ACC112 (cell line): ENCODE measurements at regions not wholly inside any gene's neighbourhood (a gene's known extent, or its start where the extent isn't known, plus 50 kb on each side); places are given as distances from the start of the nearest gene placed in this dataset.
"Not testable (repeated sequence)": the region's sequence is repeated elsewhere in the genome, so short reads cannot be mapped to it uniquely, and the experiment has no call there.

ENCODE experiments used
- H2AFZ ChIP-seq: fragments of 200-600 bp; sonication (generic); one replicate; pipeline ENCODE4 v1.6.0; 2017; ENCODE audit warnings: antibody characterized with exemption, low read length; ENCODE audit not compliant: unreplicated experiment
- H3K27ac ChIP-seq: fragments of 200-600 bp; sonication (generic); 2 replicates; pipeline ENCODE4 v1.5.1; 2014; ENCODE audit warnings: low read depth, mild to moderate bottlenecking, antibody characterized with exemption, low read length, moderate library complexity
- H3K27me3 ChIP-seq: fragments of 200-600 bp; sonication (generic); 2 replicates; pipeline ENCODE4 v1.6.1; 2014; ENCODE audit warnings: mild to moderate bottlenecking, antibody characterized with exemption, low read length, moderate library complexity, mixed read lengths; ENCODE audit not compliant: insufficient read depth
- H3K36me3 ChIP-seq: fragments of 200-600 bp; sonication (generic); 2 replicates; pipeline ENCODE4 v1.6.1; 2016; ENCODE audit warnings: mild to moderate bottlenecking, antibody characterized with exemption, low read length, moderate library complexity, mixed read lengths; ENCODE audit not compliant: insufficient read depth
- H3K4me1 ChIP-seq: fragments of 200-600 bp; sonication (generic); one replicate; pipeline ENCODE4 v1.6.1; 2016; ENCODE audit warnings: low read length, mixed read lengths; ENCODE audit not compliant: insufficient read depth, unreplicated experiment, control insufficient read depth
- H3K4me3 ChIP-seq: fragments of 200-600 bp; sonication (generic); 2 replicates; pipeline ENCODE4 v1.5.1; 2014; ENCODE audit warnings: mild to moderate bottlenecking, low read depth, low read length
- H3K79me2 ChIP-seq: fragments of 200-600 bp; sonication (generic); one replicate; pipeline ENCODE4 v1.6.0; 2016; ENCODE audit warnings: low read length; ENCODE audit not compliant: control insufficient read depth, unreplicated experiment, insufficient read depth

- H3K27ac ChIP-seq, result peak overlapping the region; percentile 35; the same call in 1 of the 2 replicates
- H3K79me2 ChIP-seq, result no peaks in the 10 kb centered on the region
- peaks cover 22% of the 10 kb centered on the region for H3K4me1 ChIP-seq
- H3K4me3 ChIP-seq, result no peak overlapping the region
- no peaks in the 10 kb centered on the region for H3K36me3 ChIP-seq
- peak overlapping the region; percentile 67 for H2AFZ ChIP-seq
- H3K27me3 ChIP-seq, result no peaks in the 10 kb centered on the region
These were observed 326.7 kb downstream of the BCKDHB start for GRCh38 chr6:80433010-80433672.

DNA sequence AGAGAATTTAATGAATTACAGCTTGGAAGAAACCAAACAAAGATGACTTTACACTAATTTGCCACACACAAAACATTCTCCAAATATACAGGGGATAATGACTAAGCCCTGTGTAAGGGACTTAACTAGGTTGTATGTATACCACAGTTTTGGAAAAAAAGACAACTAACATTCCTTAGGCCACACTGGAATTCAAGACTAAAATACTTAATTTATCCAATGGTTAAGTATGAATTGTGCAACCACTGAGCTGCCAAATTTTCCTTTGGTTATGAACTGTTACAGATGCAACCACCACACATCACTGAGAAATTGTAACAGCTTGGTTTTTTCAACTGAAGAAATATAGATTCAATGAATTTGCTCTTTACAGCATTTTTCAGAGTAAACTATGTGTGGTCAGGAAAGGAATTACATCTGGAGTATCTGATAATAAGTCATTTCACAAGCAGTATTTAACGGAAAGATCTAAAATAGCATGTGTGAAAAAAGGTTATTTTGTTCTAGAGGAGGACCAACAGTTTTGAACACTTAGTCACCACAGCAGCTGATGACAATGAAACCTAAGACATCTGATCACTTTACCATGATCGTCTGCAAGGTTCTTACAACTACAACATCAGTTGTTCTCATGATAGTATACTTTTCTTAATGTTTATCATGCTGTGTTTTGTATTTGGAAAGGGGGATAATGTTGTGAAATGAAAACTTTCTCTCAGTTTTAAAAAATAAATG is 318.8 kb downstream of the BCKDHB start:
- Histone ChIP-seq H3K27me3 (no peaks in the 10 kb centered on the region), H3K27ac (peak overlapping the region; percentile 75), H3K36me3 (0 out of 2 replicates have a peak, but pooled peaks cover 3% of the 10 kb centered on the region), H2AFZ (peak overlapping the region; percentile 20), H3K79me2 (no peaks in the 10 kb centered on the region), H3K4me1 (peaks cover 18% of the 10 kb centered on the region), H3K4me3 (peak overlapping the region; percentile 42)

DNA sequence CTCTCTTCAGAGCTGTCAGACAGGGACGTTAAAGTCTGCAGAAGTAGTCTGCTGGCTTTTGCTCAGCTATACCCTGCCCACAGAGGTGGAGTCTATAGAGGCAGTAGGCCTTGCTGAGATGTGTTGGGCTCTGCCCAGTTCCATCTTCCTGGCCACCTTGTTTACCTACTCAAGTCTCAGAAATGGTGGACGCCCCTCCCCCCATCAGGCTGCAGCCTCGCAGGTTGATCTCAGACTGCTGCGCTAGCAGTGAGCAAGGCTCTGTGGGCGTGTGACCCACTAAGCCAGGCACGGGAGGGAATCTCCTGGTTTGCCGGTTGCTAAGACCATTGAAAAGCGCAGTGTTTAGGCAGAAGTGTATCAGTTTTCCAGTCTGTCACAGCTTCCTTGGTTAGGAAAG is 305.0 kb downstream of the BCKDHB start:
- no peaks in the 10 kb centered on the region for H3K79me2 ChIP-seq

DNA sequence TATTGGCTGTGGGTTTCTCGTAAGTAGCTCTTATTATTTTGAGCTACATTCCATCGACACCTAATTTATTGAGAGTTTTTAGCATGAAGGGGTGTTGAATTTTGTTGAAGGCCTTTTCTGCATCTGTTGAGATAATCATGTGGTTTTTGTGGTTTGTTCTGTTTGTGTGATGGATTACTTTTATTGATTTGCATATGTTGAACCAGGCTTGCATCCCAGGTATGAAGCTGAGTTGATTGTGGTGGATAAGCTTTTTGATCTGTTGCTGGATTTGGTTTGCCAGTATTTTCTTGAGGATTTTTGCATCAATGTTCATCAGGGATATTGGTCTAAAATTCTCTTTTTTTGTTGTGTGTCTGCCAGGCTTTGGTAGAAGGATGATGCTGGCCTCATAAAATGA is 301.5 kb downstream of the BCKDHB start:
- not testable (repeated sequence) for H3K4me1 ChIP-seq, H3K27me3 ChIP-seq, H3K4me3 ChIP-seq, H2AFZ ChIP-seq, H3K27ac ChIP-seq, H3K36me3 ChIP-seq, H3K79me2 ChIP-seq

More for the DNA sequence above, 305.0 kb downstream of the BCKDHB start:
- no peaks in the 10 kb centered on the region; the same call in 1 of the 2 replicates for H3K36me3 ChIP-seq
- no peak overlapping the region for H3K27ac ChIP-seq
- no peak overlapping the region for H3K4me3 ChIP-seq
- H3K27me3 ChIP-seq, result no peaks in the 10 kb centered on the region
- H3K4me1 ChIP-seq, result no peaks in the 10 kb centered on the region
- H2AFZ ChIP-seq, result no peak overlapping the region

DNA sequence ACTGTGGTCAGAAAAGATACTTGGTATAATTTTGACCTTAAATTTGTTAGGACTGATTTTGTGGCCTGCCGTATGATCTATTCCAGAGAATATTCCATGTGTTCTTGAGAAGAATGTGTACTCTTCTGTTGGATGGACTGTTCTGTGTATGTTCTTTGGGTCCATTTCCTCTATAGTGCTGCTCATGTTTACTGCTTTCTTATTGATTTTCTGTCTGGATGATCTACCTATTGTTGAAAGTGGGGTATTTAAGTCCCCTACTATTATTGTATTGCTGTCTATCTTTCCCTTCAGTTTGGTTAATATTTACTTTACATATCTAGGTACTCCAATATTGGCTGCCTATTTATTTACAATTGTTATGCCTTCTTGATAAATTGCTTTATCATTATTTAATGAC is 298.4 kb downstream of the BCKDHB start:
- peaks cover 7% of the 10 kb centered on the region for H3K4me1 ChIP-seq
- no peaks in the 10 kb centered on the region for H3K79me2 ChIP-seq
- H3K36me3 ChIP-seq, result no peaks in the 10 kb centered on the region
- H3K4me3 ChIP-seq, result no peak overlapping the region
- H2AFZ ChIP-seq, result no peak overlapping the region
- H3K27me3 ChIP-seq, result no peaks in the 10 kb centered on the region
- H3K27ac ChIP-seq, result no peak overlapping the region

DNA sequence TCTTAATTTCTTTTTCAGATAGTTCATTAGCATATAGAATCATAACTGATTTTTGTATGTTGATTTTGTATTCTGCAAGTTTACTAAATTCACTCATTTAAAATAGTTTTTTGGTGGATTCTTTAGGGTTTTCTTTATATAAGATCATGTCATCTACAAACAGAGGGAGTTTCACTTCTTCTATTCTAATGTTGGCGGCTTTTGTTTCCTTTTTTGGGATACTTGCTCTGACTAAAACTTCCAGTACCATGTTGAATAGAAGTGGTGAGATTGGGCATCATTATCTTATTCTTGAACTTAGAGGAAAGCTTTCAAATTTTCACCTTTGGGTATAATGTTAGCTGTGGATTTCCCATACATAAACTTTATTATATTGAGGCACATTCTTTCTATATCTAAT is 296.9 kb downstream of the BCKDHB start:
- Histone ChIP-seq H2AFZ (no peak overlapping the region), H3K79me2 (no peaks in the 10 kb centered on the region), H3K4me1 (peaks cover 8% of the 10 kb centered on the region), H3K27me3 (no peaks in the 10 kb centered on the region), H3K4me3 (no peak overlapping the region), H3K36me3 (no peaks in the 10 kb centered on the region), H3K27ac (no peak overlapping the region)

- H3K36me3 ChIP-seq, result no peaks in the 10 kb centered on the region
- no peaks in the 10 kb centered on the region for H3K27me3 ChIP-seq
- peaks cover 9% of the 10 kb centered on the region for H3K4me1 ChIP-seq
- H3K4me3 ChIP-seq, result no peak overlapping the region
- no peak overlapping the region for H2AFZ ChIP-seq
- no peak overlapping the region for H3K27ac ChIP-seq
- no peaks in the 10 kb centered on the region for H3K79me2 ChIP-seq
These were observed 295.8 kb downstream of the BCKDHB start for GRCh38 chr6:80402266-80402665.
